Naive thymus-derived CD8-positive, alpha-beta T cell (primary cell): ENCODE measurements at regions not wholly inside any gene's neighbourhood (a gene's known extent, or its start where the extent isn't known, plus 50 kb on each side); places are given as distances from the start of the nearest gene placed in this dataset.

Experiments
- ATAC-seq, 2 donors: fragments of 150-1000 bp; cut with Tn5 transposase in 1 of 2; sonication (Bioruptor Pico), chemical (Tn5 transposase) in 1 of 2; 1 replicate in 1 of 2; 2 replicates in 1 of 2; pipeline ENCODE4 v1.10.0; 2021; ENCODE audit warnings: mild to moderate bottlenecking in 2 of 2, moderate library complexity in 2 of 2
- POLR2A ChIA-PET: fragments of 350-600 bp; sonication (Branson Sonifier 250); formaldehyde crosslinking; loops from one replicate; lab custom pipeline; 2021; ENCODE audit warnings: antibody characterized with exemption; lab: Charles Lee
- DNase-seq, 10 donors: peaks; one replicate each; pipeline versions ENCODE4 v3.0.0 to v3.0.0-alpha.2; 2020 to 2022
- H3K27ac Mint-ChIP-seq, 10 donors: one replicate each; pipeline ENCODE4 v1.8.0; 2020 to 2022; ENCODE audit warnings: mild to moderate bottlenecking in 10 of 10, mixed read lengths in 10 of 10, moderate library complexity in 4 of 10, inconsistent platforms in 1 of 10
- H3K27me3 Mint-ChIP-seq, 5 donors: one replicate each; pipeline ENCODE4 v1.8.0; 2021 to 2022; ENCODE audit warnings: mixed read lengths in 5 of 5
- H3K36me3 Mint-ChIP-seq, 3 donors: one replicate each; pipeline ENCODE4 v1.8.0; 2020 to 2022; ENCODE audit warnings: mixed read lengths in 3 of 3, mild to moderate bottlenecking in 2 of 3, inconsistent platforms in 1 of 3
- H3K4me1 Mint-ChIP-seq, 4 donors: one replicate each; pipeline ENCODE4 v1.8.0; 2021 to 2022; ENCODE audit warnings: mixed read lengths in 4 of 4
- H3K4me3 Mint-ChIP-seq, 10 donors: one replicate each; pipeline ENCODE4 v1.8.0; 2020 to 2022; ENCODE audit warnings: mild to moderate bottlenecking in 10 of 10, mixed read lengths in 10 of 10, moderate library complexity in 6 of 10, inconsistent platforms in 1 of 10
- H3K9me3 Mint-ChIP-seq, 9 donors: one replicate each; pipeline ENCODE4 v1.8.0; 2020 to 2022; ENCODE audit warnings: mixed read lengths in 9 of 9, mild to moderate bottlenecking in 3 of 9, inconsistent platforms in 1 of 9, moderate library complexity in 1 of 9

DNA sequence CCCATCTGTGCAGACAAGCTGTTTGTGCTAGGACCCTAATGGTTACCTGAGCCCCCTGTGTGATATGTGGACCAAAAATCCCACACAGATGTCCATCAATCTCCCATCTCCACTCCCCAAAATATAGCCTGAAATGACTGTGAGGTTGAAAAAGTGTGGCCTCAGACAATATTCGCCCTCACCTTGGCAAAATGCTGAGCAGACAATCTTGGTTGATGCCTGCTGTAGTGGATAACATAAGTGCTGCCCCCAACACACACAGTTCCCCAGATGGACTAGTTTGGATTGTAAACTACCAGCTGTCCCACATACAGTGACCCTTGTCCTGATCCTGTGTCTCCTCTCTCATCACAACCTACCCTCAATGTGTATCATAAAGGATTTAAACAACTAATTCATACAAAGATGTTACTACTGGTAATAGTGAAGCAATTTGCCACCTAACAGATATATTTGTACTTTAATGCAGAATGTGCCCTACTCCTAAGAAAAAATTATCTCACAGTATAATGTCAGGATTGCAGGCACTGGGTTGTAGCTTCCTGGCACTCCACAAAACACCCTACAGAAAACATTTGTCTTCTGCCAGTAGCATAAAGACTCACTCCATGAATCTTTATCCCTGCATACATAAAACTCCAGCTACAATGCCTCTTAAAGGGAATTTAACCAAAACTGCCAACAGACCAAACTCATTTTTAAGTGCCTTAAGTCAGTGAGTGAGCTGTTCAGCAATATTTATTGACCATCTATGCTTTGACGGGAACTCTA is 161.6 kb downstream of the FBXO15 start:
- Mint-ChIP-seq H3K36me3 (no peaks in the 10 kb centered on the region), H3K4me3 (no peak overlapping the region), H3K9me3 (peaks cover 0 to 10% (median 3%) of the 10 kb centered on the region in 9 donors), H3K4me1 (no peaks in the 10 kb centered on the region), H3K27me3 (peaks cover 0 to 6% (median 1%) of the 10 kb centered on the region in 5 donors), H3K27ac (no peak overlapping the region)
- no peak for DNase-seq
- no peak for ATAC-seq
- POLR2A ChIA-PET: no interaction called here

- ATAC-seq (no peak), DNase-seq (no peak)
- H3K4me3 Mint-ChIP-seq: no peak overlapping the region
- H3K27ac Mint-ChIP-seq: no peak overlapping the region
- peaks cover 0 to 23% (median 7%) of the 10 kb centered on the region in 5 donors for H3K27me3 Mint-ChIP-seq
- H3K36me3 Mint-ChIP-seq: no peaks in the 10 kb centered on the region
- POLR2A ChIA-PET: no interaction called here
- peaks cover 0 to 10% (median 3%) of the 10 kb centered on the region in 9 donors for H3K9me3 Mint-ChIP-seq
- no peaks in the 10 kb centered on the region for H3K4me1 Mint-ChIP-seq
Measured at GRCh38 chr18:73983970-73984369, 163.7 kb downstream of the FBXO15 start.

DNA sequence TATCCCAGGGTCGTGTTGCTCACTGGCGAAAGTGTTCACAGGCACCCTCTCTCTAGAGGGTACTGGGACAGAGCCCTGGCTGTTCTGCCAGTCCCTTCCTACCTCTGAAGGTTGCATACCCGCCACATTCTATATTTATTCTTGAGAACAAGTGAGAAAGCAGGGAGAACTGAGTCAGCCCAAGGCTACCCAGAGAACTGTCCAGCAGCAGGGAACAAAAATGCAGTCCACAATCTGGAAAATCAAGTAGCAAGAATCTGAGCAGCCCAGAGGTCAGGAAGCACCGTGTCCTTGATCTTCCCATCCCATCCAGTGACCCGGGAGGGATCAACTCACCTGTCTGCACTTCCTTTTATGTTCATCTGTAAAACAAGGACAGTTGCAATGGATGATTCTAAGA is 164.1 kb downstream of the FBXO15 start:
- DNase-seq (no peak), ATAC-seq (no peak)
- Mint-ChIP-seq H3K36me3 (no peaks in the 10 kb centered on the region), H3K27ac (peak overlapping the region in 1 of 10 donors; percentile 16), H3K4me1 (no peaks in the 10 kb centered on the region), H3K4me3 (no peak overlapping the region), H3K27me3 (peaks cover 2 to 27% (median 10%) of the 10 kb centered on the region in 5 donors), H3K9me3 (peaks cover 0 to 9% (median 3%) of the 10 kb centered on the region in 9 donors)
- POLR2A ChIA-PET: no interaction called here

GRCh38 chr18:73981796-73982195 is 165.8 kb downstream of the FBXO15 start:
- no peaks in the 10 kb centered on the region for H3K9me3 Mint-ChIP-seq
- POLR2A ChIA-PET: no interaction called here
- no peak overlapping the region for H3K4me3 Mint-ChIP-seq
- no peaks in the 10 kb centered on the region for H3K4me1 Mint-ChIP-seq
- no peak overlapping the region for H3K27ac Mint-ChIP-seq
- no peaks in the 10 kb centered on the region for H3K36me3 Mint-ChIP-seq
- peaks cover 4 to 33% (median 13%) of the 10 kb centered on the region in 5 donors for H3K27me3 Mint-ChIP-seq
- DNase-seq: no peak
- no peak for ATAC-seq

DNA sequence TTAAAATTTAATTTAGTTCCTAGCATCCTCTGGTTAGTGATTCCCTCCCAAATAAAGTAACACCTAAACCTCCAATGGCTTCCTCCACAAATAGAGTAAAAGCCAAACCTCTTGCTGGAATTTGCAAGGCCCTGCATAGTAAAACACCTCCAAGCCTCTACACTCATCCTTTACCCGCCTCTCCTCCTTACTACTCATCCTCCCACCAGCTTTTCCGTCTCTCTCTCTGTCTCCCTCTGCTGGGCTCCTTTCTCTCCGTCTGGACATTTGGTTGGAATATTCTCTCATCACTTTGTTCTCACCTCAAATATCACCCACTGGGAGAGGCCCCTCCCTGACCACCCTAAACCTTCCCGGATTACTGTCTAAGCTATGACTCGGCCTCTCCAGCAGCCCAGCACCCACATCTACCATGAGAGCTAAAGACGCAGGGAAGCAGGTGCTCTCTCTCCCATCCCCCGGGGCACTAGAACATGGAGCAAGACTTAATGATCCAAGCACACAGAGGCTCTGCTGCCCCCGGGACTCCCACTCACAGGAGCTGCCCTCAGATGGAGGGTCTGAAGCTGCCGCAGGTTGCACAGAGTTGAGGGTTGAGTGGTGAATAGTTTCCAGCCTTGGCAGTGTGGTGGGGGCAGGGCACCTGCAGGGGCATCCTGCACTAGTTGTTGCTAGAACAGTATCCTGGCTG is 167.2 kb downstream of the FBXO15 start:
- Mint-ChIP-seq H3K27ac (no peak overlapping the region), H3K9me3 (no peaks in the 10 kb centered on the region), H3K36me3 (no peaks in the 10 kb centered on the region), H3K4me1 (peaks cover 0 to 5% (median 1%) of the 10 kb centered on the region in 4 donors), H3K4me3 (no peak overlapping the region), H3K27me3 (peaks cover 4 to 33% (median 13%) of the 10 kb centered on the region in 5 donors)
- POLR2A ChIA-PET: no interaction called here
- DNase-seq (no peak), ATAC-seq (no peak)

GRCh38 chr18:73979742-73980141 is 167.9 kb downstream of the FBXO15 start:
- peaks cover 4 to 33% (median 13%) of the 10 kb centered on the region in 5 donors for H3K27me3 Mint-ChIP-seq
- peaks cover 4 to 12% (median 8%) of the 10 kb centered on the region in 4 donors for H3K4me1 Mint-ChIP-seq
- H3K36me3 Mint-ChIP-seq: no peaks in the 10 kb centered on the region
- ATAC-seq (no peak), DNase-seq (no peak)
- H3K4me3 Mint-ChIP-seq: no peak overlapping the region
- no peaks in the 10 kb centered on the region for H3K9me3 Mint-ChIP-seq
- POLR2A ChIA-PET: no interaction called here
- no peak overlapping the region for H3K27ac Mint-ChIP-seq

GRCh38 chr18:73976433-73976832 is 171.2 kb downstream of the FBXO15 start:
- Mint-ChIP-seq H3K27me3 (peaks cover 12 to 49% (median 16%) of the 10 kb centered on the region in 5 donors), H3K4me1 (peaks cover 7 to 18% (median 11%) of the 10 kb centered on the region in 4 donors), H3K36me3 (no peaks in the 10 kb centered on the region), H3K9me3 (no peaks in the 10 kb centered on the region), H3K27ac (peak overlapping the region in 1 of 10 donors; percentile 9), H3K4me3 (no peak overlapping the region)
- ATAC-seq: no peak
- DNase-seq: no peak
- POLR2A ChIA-PET: no interaction called here

- Mint-ChIP-seq H3K27ac (peak overlapping the region in 4 of 10 donors; percentile 46 to 54 (median 48)), H3K4me1 (peaks cover 7 to 18% (median 11%) of the 10 kb centered on the region in 4 donors), H3K9me3 (no peaks in the 10 kb centered on the region), H3K27me3 (peaks cover 10 to 37% (median 12%) of the 10 kb centered on the region in 5 donors), H3K36me3 (no peaks in the 10 kb centered on the region), H3K4me3 (peak overlapping the region in 1 of 10 donors; percentile 47)
- ATAC-seq (peak in 1 of 2 donors; percentile 52), DNase-seq (peak in 3 of 10 donors; percentile 3 to 8 (median 6))
- POLR2A ChIA-PET: no interaction called here
Measured at GRCh38 chr18:73975266-73975665, 172.4 kb downstream of the FBXO15 start.

- POLR2A ChIA-PET: no interaction called here
Measured at GRCh38 chr18:73973972-73974371, 173.7 kb downstream of the FBXO15 start.

GRCh38 chr18:73966954-73967353 is 180.7 kb downstream of the FBXO15 start:
- ATAC-seq (no peak), DNase-seq (no peak)
- H3K27ac Mint-ChIP-seq: no peak overlapping the region
- POLR2A ChIA-PET: no interaction called here
- peaks cover 0 to 3% (median 0%) of the 10 kb centered on the region in 9 donors for H3K9me3 Mint-ChIP-seq
- no peak overlapping the region for H3K4me3 Mint-ChIP-seq
- H3K36me3 Mint-ChIP-seq: peaks cover 0 to 6% (median 0%) of the 10 kb centered on the region in 3 donors
- H3K4me1 Mint-ChIP-seq: no peaks in the 10 kb centered on the region
- H3K27me3 Mint-ChIP-seq: peaks cover 0 to 9% (median 1%) of the 10 kb centered on the region in 5 donors

More at GRCh38 chr18:73973972-73974371, 173.7 kb downstream of the FBXO15 start:
- ATAC-seq (no peak), DNase-seq (no peak)
- Mint-ChIP-seq H3K9me3 (no peaks in the 10 kb centered on the region), H3K4me3 (no peak overlapping the region), H3K27ac (no peak overlapping the region), H3K4me1 (peaks cover 7 to 18% (median 11%) of the 10 kb centered on the region in 4 donors), H3K36me3 (no peaks in the 10 kb centered on the region), H3K27me3 (peaks cover 10 to 28% (median 12%) of the 10 kb centered on the region in 5 donors)

- H3K36me3 Mint-ChIP-seq: peaks cover 0 to 6% (median 0%) of the 10 kb centered on the region in 3 donors
- no peak for ATAC-seq
- peaks cover 2 to 16% (median 12%) of the 10 kb centered on the region in 5 donors for H3K27me3 Mint-ChIP-seq
- peaks cover 0 to 3% (median 0%) of the 10 kb centered on the region in 9 donors for H3K9me3 Mint-ChIP-seq
- H3K4me1 Mint-ChIP-seq: peaks cover 0 to 2% (median 0%) of the 10 kb centered on the region in 4 donors
- no peak overlapping the region for H3K4me3 Mint-ChIP-seq
- no peak overlapping the region for H3K27ac Mint-ChIP-seq
- no peak for DNase-seq
- POLR2A ChIA-PET: no interaction called here
Measured at GRCh38 chr18:73962256-73962655, 185.4 kb downstream of the FBXO15 start.

GRCh38 chr18:73961804-73962203 is 185.8 kb downstream of the FBXO15 start:
- H3K9me3 Mint-ChIP-seq: peaks cover 0 to 3% (median 0%) of the 10 kb centered on the region in 9 donors
- H3K27ac Mint-ChIP-seq: peak overlapping the region in 1 of 10 donors; percentile 9
- H3K36me3 Mint-ChIP-seq: peaks cover 0 to 6% (median 0%) of the 10 kb centered on the region in 3 donors
- POLR2A ChIA-PET: no interaction called here
- H3K4me1 Mint-ChIP-seq: peaks cover 0 to 2% (median 0%) of the 10 kb centered on the region in 4 donors
- DNase-seq (no peak), ATAC-seq (no peak)
- H3K27me3 Mint-ChIP-seq: peaks cover 2 to 16% (median 13%) of the 10 kb centered on the region in 5 donors
- H3K4me3 Mint-ChIP-seq: no peak overlapping the region

DNA sequence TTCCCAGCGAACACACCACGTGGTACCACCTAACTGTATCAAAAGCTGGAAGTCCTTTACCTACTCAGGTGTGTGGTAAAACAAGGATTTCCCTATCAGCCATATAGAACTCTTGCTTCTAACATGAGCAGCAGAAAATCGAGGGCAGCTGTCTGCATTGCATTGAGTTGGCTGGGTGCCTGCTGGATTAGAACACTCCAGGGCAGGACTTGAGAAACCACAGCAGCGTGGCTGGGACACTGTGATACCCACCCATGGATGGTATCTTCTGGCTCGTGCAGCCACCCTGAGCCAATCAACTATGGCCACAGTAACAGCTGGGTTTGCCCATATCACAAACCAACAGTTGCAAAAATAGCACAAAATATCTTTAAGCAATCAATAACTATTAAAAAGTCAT is 188.3 kb downstream of the FBXO15 start:
- DNase-seq (no peak), ATAC-seq (no peak)
- Mint-ChIP-seq H3K27ac (no peak overlapping the region), H3K27me3 (peaks cover 2 to 28% (median 13%) of the 10 kb centered on the region in 5 donors), H3K4me1 (peaks cover 0 to 9% (median 1%) of the 10 kb centered on the region in 4 donors), H3K36me3 (peaks cover 0 to 6% (median 0%) of the 10 kb centered on the region in 3 donors), H3K9me3 (peaks cover 0 to 3% (median 0%) of the 10 kb centered on the region in 9 donors), H3K4me3 (no peak overlapping the region)
- POLR2A ChIA-PET: no interaction called here
